Thymus (tissue), 11 donors: ENCODE measurements at regions not wholly inside any gene's neighbourhood (a gene's known extent, or its start where the extent isn't known, plus 50 kb on each side); places are given as distances from the start of the nearest gene placed in this dataset.
"Not testable (repeated sequence)": the region's sequence is repeated elsewhere in the genome, so short reads cannot be mapped to it uniquely, and the experiment has no call there.

Experiments used
- DNase-seq, 9 donors: peaks; one replicate each; pipeline ENCODE4 v3.0.0-alpha.2; 2013; ENCODE audit warnings: low spot score in 9 of 9, low read depth in 6 of 9, missing footprints in 1 of 9
- H3K27ac ChIP-seq, 2 donors: one replicate each; pipeline ENCODE4 v1.5.1; 2013; ENCODE audit warnings: control low read depth in 1 of 2, low read depth in 1 of 2, low read length in 1 of 2, mild to moderate bottlenecking in 1 of 2, moderate library complexity in 1 of 2
- H3K27me3 ChIP-seq, 2 donors: one replicate each; pipeline ENCODE4 v1.5.1; 2013; ENCODE audit warnings: low read length in 1 of 2; ENCODE audit not compliant: control insufficient read depth in 2 of 2, insufficient read depth in 1 of 2
- H3K36me3 ChIP-seq, 2 donors: one replicate each; pipeline ENCODE4 v1.5.1; 2013; ENCODE audit warnings: low read length in 1 of 2, mild to moderate bottlenecking in 1 of 2, moderate library complexity in 1 of 2; ENCODE audit not compliant: control insufficient read depth in 2 of 2, insufficient read depth in 2 of 2
- H3K4me1 ChIP-seq, 2 donors: one replicate each; pipeline ENCODE4 v1.5.1; 2013; ENCODE audit warnings: low read length in 2 of 2; ENCODE audit not compliant: control insufficient read depth in 2 of 2, insufficient read depth in 2 of 2
- H3K4me3 ChIP-seq, 2 donors: one replicate each; pipeline ENCODE4 v1.5.1; 2013; ENCODE audit warnings: low read length in 2 of 2, control low read depth in 1 of 2, mild to moderate bottlenecking in 1 of 2
- H3K9me3 ChIP-seq, 2 donors: one replicate each; pipeline ENCODE4 v1.5.1; 2013; ENCODE audit warnings: low read length in 1 of 2, mild to moderate bottlenecking in 1 of 2; ENCODE audit not compliant: control insufficient read depth in 2 of 2, insufficient read depth in 1 of 2
- WGBS: extraction: QIAGEN DNeasy Blood & Tissue Kit; methylation state at CpG from one replicate; pipeline ENCODE4 v1.1.7; 2013; 5-methylcytosine and 5-hydroxymethylcytosine counted together
- donor health status: healthy.

DNA sequence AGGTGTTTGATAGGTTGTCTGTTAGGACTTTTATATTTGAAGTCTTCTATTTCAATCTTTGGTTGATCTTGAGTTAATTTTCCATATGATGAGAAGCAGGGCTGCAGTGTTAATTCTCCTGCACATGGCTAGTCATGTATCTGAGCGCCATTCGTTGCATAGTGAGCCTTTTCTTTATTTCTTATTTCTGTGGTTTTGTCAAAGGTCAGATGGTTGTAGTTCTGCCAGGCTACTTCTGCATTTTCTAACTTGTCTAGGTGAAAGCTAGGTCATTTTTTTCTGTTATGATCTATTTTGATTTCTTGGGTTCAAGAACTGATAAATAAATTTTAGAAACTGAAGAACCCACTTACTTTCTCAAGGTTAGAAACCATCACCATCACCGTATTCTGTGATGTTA is 56.7 kb downstream of the CCDC74A start:
- H3K4me1 ChIP-seq: no peaks in the 10 kb centered on the region
- H3K27ac ChIP-seq: no peak overlapping the region
- H3K36me3 ChIP-seq: no peaks in the 10 kb centered on the region
- H3K9me3 ChIP-seq: no peaks in the 10 kb centered on the region
- WGBS: 70% methylated on average over 3 of the region's 3 CpGs
- H3K27me3 ChIP-seq: no peaks in the 10 kb centered on the region
- H3K4me3 ChIP-seq: no peak overlapping the region
- no peak for DNase-seq

DNA sequence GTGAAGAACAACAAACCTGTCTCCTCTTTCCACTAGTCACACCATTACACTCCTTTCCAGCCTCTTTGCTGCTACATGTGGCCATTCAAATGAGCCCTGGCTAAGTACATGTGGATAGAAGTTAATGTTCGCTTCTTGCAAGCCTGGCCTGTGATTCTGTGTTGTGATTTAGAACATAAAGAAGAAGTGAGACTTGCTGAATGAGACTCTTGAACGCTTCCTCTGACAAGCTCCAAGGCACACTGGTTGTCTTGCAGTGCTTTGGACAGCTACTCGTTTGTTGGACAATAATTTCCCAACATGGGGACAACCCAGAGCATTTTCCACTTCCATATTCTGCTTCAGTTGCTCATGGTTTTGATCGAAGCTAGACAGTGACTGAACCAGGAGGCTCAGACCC is 57.3 kb downstream of the CCDC74A start:
- DNase-seq: no peak
- Histone ChIP-seq H3K9me3 (no peaks in the 10 kb centered on the region), H3K4me1 (no peaks in the 10 kb centered on the region), H3K36me3 (no peaks in the 10 kb centered on the region), H3K27me3 (no peaks in the 10 kb centered on the region), H3K4me3 (no peak overlapping the region), H3K27ac (no peak overlapping the region)
- WGBS: 89% methylated on average over 4 of the region's 4 CpGs

DNA sequence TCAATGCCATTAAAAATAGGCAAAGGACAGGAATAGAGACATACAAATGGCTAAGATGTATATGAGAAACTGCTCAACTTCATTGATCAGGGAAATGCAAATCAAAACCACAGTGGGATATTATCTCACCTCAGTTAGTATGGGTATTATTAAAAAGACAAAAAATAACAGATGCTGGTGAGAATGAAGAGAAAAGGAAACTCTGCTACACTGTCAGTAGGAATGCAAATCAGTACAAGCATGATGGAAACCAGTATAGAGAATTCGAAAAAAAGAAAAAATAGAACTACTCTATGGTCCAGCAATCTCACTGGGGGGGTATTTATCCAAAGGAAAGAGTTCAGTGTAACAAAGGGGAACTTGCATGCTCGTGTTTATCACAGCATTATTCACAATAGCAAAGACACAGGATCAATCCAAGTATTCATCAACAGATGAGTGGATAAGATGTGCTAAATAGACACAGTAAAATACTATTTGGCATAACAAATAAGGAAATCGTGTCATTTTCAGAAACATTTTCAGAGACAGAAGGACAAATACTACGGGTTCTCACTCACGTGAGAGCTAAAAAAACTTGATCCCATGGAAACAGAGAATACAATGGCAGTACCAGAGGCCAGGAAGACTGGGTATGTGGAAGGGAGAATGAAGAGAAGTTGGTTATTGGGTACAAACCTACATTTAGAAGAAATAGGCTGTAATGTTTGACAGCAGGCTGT is 60.6 kb downstream of the CCDC74A start:
- H3K4me3 ChIP-seq: no peak overlapping the region
- no peaks in the 10 kb centered on the region for H3K4me1 ChIP-seq
- H3K9me3 ChIP-seq: no peaks in the 10 kb centered on the region
- no peaks in the 10 kb centered on the region for H3K36me3 ChIP-seq
- no peak overlapping the region for H3K27ac ChIP-seq
- no peak for DNase-seq
- WGBS: 79% methylated on average over 5 of the region's 5 CpGs
- H3K27me3 ChIP-seq: no peaks in the 10 kb centered on the region

DNA sequence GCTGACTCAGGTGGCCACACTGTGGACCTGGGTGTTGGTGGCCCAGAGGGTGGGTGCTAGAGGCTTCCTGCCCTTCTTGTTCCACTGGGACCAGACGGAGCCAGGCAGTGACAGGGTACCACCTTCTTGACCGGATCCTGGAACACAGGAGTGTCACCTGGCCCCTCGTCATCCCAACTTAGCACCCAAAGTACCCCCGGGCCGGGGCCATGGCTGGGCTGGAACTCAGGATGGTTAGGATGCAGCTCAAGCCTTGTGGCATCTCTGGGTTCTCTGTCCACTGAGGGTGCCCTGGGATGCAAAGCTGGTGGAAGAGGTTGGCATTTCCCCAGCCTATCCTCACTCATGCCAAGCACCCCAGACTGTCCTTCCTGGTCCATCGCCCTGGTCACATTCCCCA is 61.4 kb downstream of the CCDC74A start:
- H3K4me1 ChIP-seq, H3K36me3 ChIP-seq, H3K27me3 ChIP-seq, H3K9me3 ChIP-seq, H3K27ac ChIP-seq, DNase-seq, H3K4me3 ChIP-seq: not testable (repeated sequence)
- WGBS: 92% methylated on average over 6 of the region's 6 CpGs

DNA sequence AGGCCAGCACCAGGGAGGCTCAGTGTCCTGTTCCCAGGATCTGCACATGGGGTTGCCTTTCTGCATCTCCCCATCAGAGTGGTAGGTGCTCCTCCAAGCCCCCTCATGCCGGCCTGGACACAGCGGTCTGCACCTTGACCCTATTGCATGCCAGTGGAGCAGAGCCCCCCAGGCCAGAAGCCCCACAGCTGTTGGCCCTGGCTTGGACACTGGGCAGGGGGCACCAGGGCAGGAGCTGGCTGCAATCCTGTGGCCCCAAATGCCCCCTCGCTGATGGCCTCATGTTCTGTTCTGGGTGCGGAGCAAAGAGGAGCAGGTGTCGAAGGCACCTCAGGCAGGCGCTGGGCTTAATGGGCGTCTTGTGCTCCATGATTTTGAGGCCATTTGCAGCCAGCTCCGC is 62.7 kb downstream of the CCDC74A start:
- Histone ChIP-seq H3K36me3 (no peaks in the 10 kb centered on the region), H3K4me1 (no peaks in the 10 kb centered on the region), H3K27me3 (no peaks in the 10 kb centered on the region), H3K9me3 (no peaks in the 10 kb centered on the region), H3K4me3 (no peak overlapping the region), H3K27ac (no peak overlapping the region)
- 95% methylated on average over 8 of the region's 8 CpGs for WGBS
- DNase-seq: no peak

DNA sequence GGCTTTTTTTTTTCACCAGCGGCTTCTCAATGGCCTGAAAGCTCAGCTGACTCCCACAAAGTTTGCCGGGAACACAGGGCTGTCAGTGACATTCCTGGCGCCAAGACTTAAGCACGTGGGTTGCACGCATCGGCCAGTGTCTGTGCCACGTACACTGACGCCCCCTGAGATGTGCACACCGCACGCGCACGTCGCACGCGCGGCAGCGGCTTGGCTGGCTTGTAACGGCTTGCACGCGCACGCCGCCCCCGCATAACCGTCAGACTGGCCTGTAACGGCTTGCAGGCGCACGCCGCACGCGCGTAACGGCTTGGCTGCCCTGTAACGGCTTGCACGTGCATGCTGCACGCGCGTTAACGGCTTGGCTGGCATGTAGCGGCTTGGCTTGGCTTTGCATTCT is 63.2 kb downstream of the CCDC74A start:
- no peak for DNase-seq
- Histone ChIP-seq H3K4me1 (no peaks in the 10 kb centered on the region), H3K36me3 (no peaks in the 10 kb centered on the region)

DNA sequence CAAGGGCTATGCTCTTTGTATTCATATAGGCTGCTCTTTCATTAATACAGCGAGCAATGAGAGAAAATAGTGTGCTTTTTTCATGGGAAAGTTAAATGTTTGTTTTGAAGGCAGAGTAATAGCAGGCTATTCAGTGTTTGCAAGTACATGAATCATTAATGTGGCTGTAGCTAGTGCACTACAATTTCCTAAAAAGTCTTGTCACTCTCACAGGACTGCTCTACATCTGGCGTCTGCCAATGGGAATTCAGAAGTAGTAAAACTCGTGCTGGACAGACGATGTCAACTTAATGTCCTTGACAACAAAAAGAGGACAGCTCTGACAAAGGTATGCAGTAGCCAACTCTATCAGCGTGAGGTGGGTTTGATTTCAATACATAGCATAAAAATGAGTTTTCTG is 68.9 kb downstream of the CCDC74A start:
- DNase-seq, H3K4me3 ChIP-seq: not testable (repeated sequence)
- 67% methylated on average over 5 of the region's 5 CpGs for WGBS

More for the DNA sequence above, 63.2 kb downstream of the CCDC74A start:
- Histone ChIP-seq H3K9me3 (no peaks in the 10 kb centered on the region), H3K27ac (no peak overlapping the region), H3K27me3 (no peaks in the 10 kb centered on the region), H3K4me3 (no peak overlapping the region)
- WGBS: 92% methylated on average over 39 of the region's 39 CpGs

DNA sequence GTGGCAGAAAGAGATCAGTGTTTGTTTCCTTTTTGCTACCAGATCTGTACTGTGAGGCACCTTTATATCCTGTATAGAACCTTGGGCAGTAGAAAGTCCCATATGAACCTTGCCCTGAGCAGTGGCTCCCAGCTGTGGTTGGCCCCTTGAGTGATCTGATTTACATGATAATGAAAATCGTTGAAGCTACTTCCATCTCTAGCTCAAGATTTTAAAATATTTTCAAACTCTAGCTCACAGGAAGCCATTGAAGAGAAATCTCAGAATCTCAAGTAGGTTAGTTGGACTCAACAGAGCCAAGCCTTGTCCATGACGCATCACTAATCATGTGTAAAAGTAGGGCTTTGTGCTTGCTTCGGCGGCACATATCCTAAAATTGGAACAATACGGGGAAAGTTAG is 74.8 kb downstream of the CCDC74A start:
- not testable (repeated sequence) for DNase-seq, H3K9me3 ChIP-seq, H3K27ac ChIP-seq, H3K27me3 ChIP-seq, H3K4me1 ChIP-seq, H3K36me3 ChIP-seq, H3K4me3 ChIP-seq
- 87% methylated on average over 4 of the region's 5 CpGs for WGBS

More for the DNA sequence above, 68.9 kb downstream of the CCDC74A start:
- H3K4me1 ChIP-seq, H3K9me3 ChIP-seq, H3K36me3 ChIP-seq, H3K27me3 ChIP-seq, H3K27ac ChIP-seq: not testable (repeated sequence)

DNA sequence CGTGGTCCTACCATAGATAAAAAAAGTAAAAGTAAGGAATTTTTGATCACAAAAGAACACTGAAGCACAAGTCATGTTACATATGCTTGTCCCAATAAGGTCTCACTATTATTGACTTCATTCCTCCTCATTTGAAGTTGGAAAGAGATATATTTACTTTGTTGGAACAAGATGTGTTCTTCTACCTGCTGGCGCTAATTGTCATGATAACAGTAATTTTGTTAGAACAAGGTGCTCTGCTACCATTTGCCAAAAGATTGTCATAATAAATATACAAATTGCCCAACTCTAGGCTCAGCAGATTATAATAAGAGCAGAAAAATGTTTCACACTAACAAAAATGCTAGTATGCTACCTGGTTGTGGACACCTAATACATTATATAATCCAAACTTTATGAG is 77.0 kb downstream of the CCDC74A start:
- H3K4me1 ChIP-seq, H3K27ac ChIP-seq, H3K36me3 ChIP-seq, H3K4me3 ChIP-seq, DNase-seq, H3K9me3 ChIP-seq, H3K27me3 ChIP-seq: not testable (repeated sequence)
- 95% methylated on average over 2 of the region's 2 CpGs for WGBS

DNA sequence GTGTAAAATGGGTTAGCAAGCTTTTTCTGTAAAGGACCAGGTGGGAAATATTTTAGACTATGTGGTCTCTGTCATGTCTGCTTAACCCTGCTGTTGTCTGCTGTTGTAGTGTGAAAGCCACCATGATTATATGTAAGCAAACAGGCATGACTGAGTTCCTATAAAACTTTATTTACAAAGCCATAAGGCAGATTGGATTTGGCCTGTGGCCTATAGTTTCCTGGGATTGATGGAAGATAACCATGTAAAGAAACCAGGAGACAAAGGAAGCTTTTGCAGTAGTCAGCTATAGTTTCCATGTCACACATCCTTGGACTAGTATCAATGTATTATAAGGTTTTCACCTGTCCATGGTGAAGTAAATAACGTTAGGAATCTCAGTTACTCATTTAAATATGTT is 78.7 kb downstream of the CCDC74A start:
- H3K27ac ChIP-seq, H3K9me3 ChIP-seq, DNase-seq, H3K36me3 ChIP-seq, H3K4me3 ChIP-seq, H3K27me3 ChIP-seq, H3K4me1 ChIP-seq: not testable (repeated sequence)
- WGBS: 77% methylated on average over 1 of the region's 1 CpG
